Suprapubic skin (tissue), 4 donors: ENCODE measurements at regions not wholly inside any gene's neighbourhood (a gene's known extent, or its start where the extent isn't known, plus 50 kb on each side); places are given as distances from the start of the nearest gene placed in this dataset.

Experiments
- CTCF ChIP-seq, 2 donors: fragments of 200-600 bp in 1 of 2; fragments of 450-650 bp in 1 of 2; sonication (generic) in 1 of 2; IDR thresholded peaks; one replicate each; pipeline ENCODE4 v1.5.1; 2016 to 2019; ENCODE audit warnings: antibody characterized with exemption in 2 of 2, mild to moderate bottlenecking in 1 of 2, moderate library complexity in 1 of 2
- POLR2A ChIP-seq, 2 donors: fragments of 450-650 bp; IDR thresholded peaks; one replicate each; pipeline ENCODE4 v1.6.1; 2017; ENCODE audit warnings: antibody characterized with exemption in 2 of 2, mild to moderate bottlenecking in 2 of 2, moderate library complexity in 2 of 2
- POLR2AphosphoS5 ChIP-seq, 3 donors: sonication (generic); formaldehyde crosslinking; IDR thresholded peaks; one replicate each; pipeline ENCODE4 v1.6.1; 2017; ENCODE audit warnings: antibody characterized with exemption in 3 of 3

- no peak for TF ChIP-seq POLR2A (IDR thresholded peaks at IDR 0.05)
- TF ChIP-seq CTCF (IDR thresholded peaks at IDR 0.05), result no peak
- no peak for TF ChIP-seq POLR2AphosphoS5 (IDR thresholded peaks at IDR 0.05)
These were observed 57.9 kb upstream of the TMX1 start for GRCh38 chr14:51182131-51182565.
